Lower leg skin (tissue), 4 donors: ENCODE measurements at regions not wholly inside any gene's neighbourhood (a gene's known extent, or its start where the extent isn't known, plus 50 kb on each side); places are given as distances from the start of the nearest gene placed in this dataset.

Source experiments
- DNase-seq, 2 donors: peaks; one replicate each; pipeline ENCODE4 v3.0.0-alpha.2; 2019; ENCODE audit warnings: low spot score in 2 of 2
- H3K4me3 ChIP-seq: fragments of 200-600 bp; sonication (generic); 2 replicates; pipeline ENCODE4 v1.5.1; 2017; ENCODE audit warnings: mild to moderate bottlenecking, low read depth; ENCODE audit not compliant: poor library complexity, severe bottlenecking
- CTCF ChIP-seq, 3 donors: fragments of 450-650 bp; IDR thresholded peaks; one replicate each; pipeline ENCODE4 v1.5.1; 2016; ENCODE audit warnings: antibody characterized with exemption in 3 of 3, mild to moderate bottlenecking in 3 of 3, moderate library complexity in 2 of 3
- POLR2A ChIP-seq, 2 donors: fragments of 450-650 bp; IDR thresholded peaks; one replicate each; pipeline ENCODE4 v1.6.1; 2016 to 2017; ENCODE audit warnings: antibody characterized with exemption in 2 of 2, mild to moderate bottlenecking in 1 of 2, moderate library complexity in 1 of 2
- WGBS, 2 donors: methylation state at CpG; one replicate each; pipeline ENCODE4 v1.1.5; 2018; 5-methylcytosine and 5-hydroxymethylcytosine counted together
- intact Hi-C: fragments of 100-400 bp; cut with DNase I; formaldehyde crosslinking; loops from one replicate; pipeline ENCODE4 v1.15.0; 2023; ENCODE audit warnings: low total_unique reads

GRCh38 chr5:27477550-27477949 lies 439.2 kb upstream of the CDH9 start:
- WGBS, 2 donors: 57 to 69% methylated on average over 4 of the region's 4 CpGs
- no peak for TF ChIP-seq POLR2A (IDR thresholded peaks at IDR 0.05)
- TF ChIP-seq CTCF (IDR thresholded peaks at IDR 0.05): no peak
- DNase-seq: no peak
- intact Hi-C loops: loop anchor here (5.0 kb wide), 1 partner anchor 630 kb away; no protein-coding TSS in a partner anchor
- no peak overlapping the region for H3K4me3 ChIP-seq

GRCh38 chr5:27476356-27476988 lies 438.1 kb upstream of the CDH9 start:
- TF ChIP-seq CTCF (IDR thresholded peaks at IDR 0.05) (no peak), POLR2A (IDR thresholded peaks at IDR 0.05) (no peak)
- no peak overlapping the region for H3K4me3 ChIP-seq
- 85 to 95% methylated on average over 2 of the region's 2 CpGs for WGBS, 2 donors
- intact Hi-C loops: loop anchor here (5.0 kb wide), 1 partner anchor 629 kb away; no protein-coding TSS in a partner anchor
- DNase-seq: no peak

- 56 to 66% methylated on average over 1 of the region's 1 CpG for WGBS, 2 donors
- no peak for DNase-seq
- TF ChIP-seq CTCF (IDR thresholded peaks at IDR 0.05): no peak
- TF ChIP-seq POLR2A (IDR thresholded peaks at IDR 0.05): no peak
- no peak overlapping the region for H3K4me3 ChIP-seq
- intact Hi-C loops: loop anchor here (5.0 kb wide), 1 partner anchor 628 kb away; no protein-coding TSS in a partner anchor
These were observed 436.7 kb upstream of the CDH9 start for GRCh38 chr5:27475063-27475462.

- TF ChIP-seq CTCF (IDR thresholded peaks at IDR 0.05) (no peak), POLR2A (IDR thresholded peaks at IDR 0.05) (no peak)
- no peak for DNase-seq
- H3K4me3 ChIP-seq: no peak overlapping the region
- intact Hi-C loops: no loop called here
These were observed 436.0 kb upstream of the CDH9 start for GRCh38 chr5:27474395-27474794.

GRCh38 chr5:27474047-27474309 lies 435.6 kb upstream of the CDH9 start:
- WGBS, 2 donors: 34 to 38% methylated on average over 2 of the region's 2 CpGs
- DNase-seq: no peak
- intact Hi-C loops: no loop called here
- no peak for TF ChIP-seq CTCF (IDR thresholded peaks at IDR 0.05)
- TF ChIP-seq POLR2A (IDR thresholded peaks at IDR 0.05): no peak
- no peak overlapping the region for H3K4me3 ChIP-seq
